A549 (cell line): ENCODE measurements at regions not wholly inside any gene's neighbourhood (a gene's known extent, or its start where the extent isn't known, plus 50 kb on each side); places are given as distances from the start of the nearest gene placed in this dataset.

Experiments used
- POLR2A ChIP-seq: IDR thresholded peaks from 2 replicates; pipeline ENCODE4 v1.6.1; 2012; ENCODE audit warnings: mild to moderate bottlenecking, low read length
- TF ChIP-seq, protein P1 (sequence below): fragments of >200 bp; sonication (Bioruptor Twin); formaldehyde crosslinking; IDR thresholded peaks from 3 replicates; pipeline ENCODE4 v1.5.1; 2016

- no peak for TF ChIP-seq POLR2A
- TF ChIP-seq, protein P1, sequence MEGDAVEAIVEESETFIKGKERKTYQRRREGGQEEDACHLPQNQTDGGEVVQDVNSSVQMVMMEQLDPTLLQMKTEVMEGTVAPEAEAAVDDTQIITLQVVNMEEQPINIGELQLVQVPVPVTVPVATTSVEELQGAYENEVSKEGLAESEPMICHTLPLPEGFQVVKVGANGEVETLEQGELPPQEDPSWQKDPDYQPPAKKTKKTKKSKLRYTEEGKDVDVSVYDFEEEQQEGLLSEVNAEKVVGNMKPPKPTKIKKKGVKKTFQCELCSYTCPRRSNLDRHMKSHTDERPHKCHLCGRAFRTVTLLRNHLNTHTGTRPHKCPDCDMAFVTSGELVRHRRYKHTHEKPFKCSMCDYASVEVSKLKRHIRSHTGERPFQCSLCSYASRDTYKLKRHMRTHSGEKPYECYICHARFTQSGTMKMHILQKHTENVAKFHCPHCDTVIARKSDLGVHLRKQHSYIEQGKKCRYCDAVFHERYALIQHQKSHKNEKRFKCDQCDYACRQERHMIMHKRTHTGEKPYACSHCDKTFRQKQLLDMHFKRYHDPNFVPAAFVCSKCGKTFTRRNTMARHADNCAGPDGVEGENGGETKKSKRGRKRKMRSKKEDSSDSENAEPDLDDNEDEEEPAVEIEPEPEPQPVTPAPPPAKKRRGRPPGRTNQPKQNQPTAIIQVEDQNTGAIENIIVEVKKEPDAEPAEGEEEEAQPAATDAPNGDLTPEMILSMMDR = no peak
Observed at GRCh38 chr3:194235160-194235559, 99.2 kb downstream of the HES1 start.
